K562 (cell line): ENCODE measurements at regions not wholly inside any gene's neighbourhood (a gene's known extent, or its start where the extent isn't known, plus 50 kb on each side); places are given as distances from the start of the nearest gene placed in this dataset.
A peak's percentile ranks its signal among the peaks of the same experiment; 100 is the strongest.

Experiments
- BRD4 ChIP-seq: fragments of 200-600 bp; sonication (generic); IDR thresholded peaks from 2 replicates; pipeline ENCODE4 v1.6.1; 2017; ENCODE audit warnings: inconsistent platforms
- CEBPB ChIP-seq: fragments of 450-650 bp; IDR thresholded peaks from 2 replicates; pipeline ENCODE4 v1.6.1; 2016; ENCODE audit warnings: missing genetic modification characterization, missing compliant biosample characterization
- E2F3 ChIP-seq: fragments of 250-450 bp; sonication (Bioruptor Pico); IDR thresholded peaks from 2 replicates; pipeline ENCODE4 v1.4.0; 2020; ENCODE audit warnings: mild to moderate bottlenecking
- ERF ChIP-seq: fragments of 450-650 bp; formaldehyde crosslinking; IDR thresholded peaks from 2 replicates; pipeline ENCODE4 v1.4.0; 2020; ENCODE audit warnings: mild to moderate bottlenecking, mixed read lengths
- ETS1 ChIP-seq: conservative IDR thresholded peaks from 2 replicates; pipeline ENCODE4 v1.6.1; 2011; ENCODE audit warnings: low read depth, mild to moderate bottlenecking, low read length; ENCODE audit not compliant: control insufficient read depth
- IRF2 ChIP-seq: sonication (generic); formaldehyde crosslinking; IDR thresholded peaks from 2 replicates; pipeline ENCODE4 v1.8.1; 2022; ENCODE audit warnings: mild to moderate bottlenecking, missing genetic modification reagents
- KDM4B ChIP-seq, 2 experiments: fragments of 450-650 bp in 1 of 2; sonication (generic) in 1 of 2; IDR thresholded peaks; 2 replicates each; pipeline ENCODE4 v1.6.1; 2016 to 2017; ENCODE audit warnings: borderline replicate concordance in 2 of 2, antibody characterized with exemption in 1 of 2, low read depth in 1 of 2, mild to moderate bottlenecking in 1 of 2
- MITF ChIP-seq: IDR thresholded peaks from 2 replicates; pipeline ENCODE4 v1.6.1; 2014; ENCODE audit warnings: antibody characterized with exemption
- MTF1 ChIP-seq: fragments of 250-450 bp; sonication (Bioruptor Pico); IDR thresholded peaks from 2 replicates; pipeline ENCODE4 v1.9.0; 2021; ENCODE audit warnings: moderate library complexity, mild to moderate bottlenecking, inconsistent platforms, borderline replicate concordance
- NCOA4 ChIP-seq: fragments of 450-650 bp; IDR thresholded peaks from 2 replicates; pipeline ENCODE4 v1.6.1; 2018; ENCODE audit warnings: mild to moderate bottlenecking; ENCODE audit not compliant: partially characterized antibody
- NR4A1 ChIP-seq, 2 experiments: fragments of 250-450 bp in 1 of 2; fragments of 450-650 bp in 1 of 2; sonication (Bioruptor Pico) in 1 of 2; IDR thresholded peaks; 2 replicates each; pipeline versions ENCODE4 v1.4.0 to v1.6.1; 2016 to 2020; ENCODE audit warnings: mild to moderate bottlenecking in 2 of 2, missing compliant biosample characterization in 1 of 2, missing genetic modification characterization in 1 of 2, moderate library complexity in 1 of 2
- NUFIP1 ChIP-seq: fragments of 450-650 bp; IDR thresholded peaks from 2 replicates; pipeline ENCODE4 v1.6.1; 2018; ENCODE audit not compliant: partially characterized antibody
- POLR2AphosphoS2 ChIP-seq: IDR thresholded peaks from 2 replicates; pipeline ENCODE4 v1.6.1; 2012; ENCODE audit warnings: low read length, improper control_type of control experiment
- POU5F1 ChIP-seq: fragments of 150-350 bp; IDR thresholded peaks from 2 replicates; pipeline ENCODE4 v1.6.1; 2014; ENCODE audit warnings: borderline replicate concordance, low read length, low read depth, mild to moderate bottlenecking; ENCODE audit not compliant: partially characterized antibody
- RB1 ChIP-seq: fragments of 450-650 bp; IDR thresholded peaks from 2 replicates; pipeline ENCODE4 v1.6.1; 2017; ENCODE audit warnings: low read depth, mild to moderate bottlenecking
- SNAPC5 ChIP-seq: fragments of 250-450 bp; sonication (Bioruptor Pico); IDR thresholded peaks from 2 replicates; pipeline ENCODE4 v1.8.0; 2021; ENCODE audit warnings: moderate library complexity, mild to moderate bottlenecking, inconsistent platforms
- TRIM24 ChIP-seq, 2 experiments: fragments of 450-650 bp; IDR thresholded peaks; 2 replicates each; pipeline ENCODE4 v1.6.1; 2016
- XRCC5 ChIP-seq: fragments of 200-400 bp; formaldehyde crosslinking; IDR thresholded peaks from 2 replicates; pipeline ENCODE4 v1.6.1; 2017; ENCODE audit warnings: low read depth, mild to moderate bottlenecking, low read length
- ZFPM2 ChIP-seq: fragments of 250-450 bp; sonication (Bioruptor Pico); IDR thresholded peaks from 2 replicates; pipeline ENCODE4 v1.5.1; 2022; ENCODE audit warnings: mild to moderate bottlenecking
- ZNF347 ChIP-seq: fragments of 450-650 bp; formaldehyde crosslinking; IDR thresholded peaks from 2 replicates; pipeline ENCODE4 v1.4.0; 2020; ENCODE audit warnings: low read depth, mild to moderate bottlenecking, moderate library complexity
- TF ChIP-seq, protein P1 (sequence below), 2 experiments: fragments of 150-350 bp in 1 of 2; IDR thresholded peaks; 2 replicates each; pipeline ENCODE4 v1.6.1; 2012 to 2016; ENCODE audit warnings: low read depth in 2 of 2, low read length in 2 of 2, mild to moderate bottlenecking in 1 of 2, moderate library complexity in 1 of 2
- TF ChIP-seq, protein P2 (sequence below): fragments of 450-650 bp; conservative IDR thresholded peaks from 2 replicates; pipeline ENCODE4 v1.6.1; 2016; ENCODE audit warnings: missing genetic modification characterization, low read depth, mild to moderate bottlenecking, missing compliant biosample characterization, moderate library complexity

DNA sequence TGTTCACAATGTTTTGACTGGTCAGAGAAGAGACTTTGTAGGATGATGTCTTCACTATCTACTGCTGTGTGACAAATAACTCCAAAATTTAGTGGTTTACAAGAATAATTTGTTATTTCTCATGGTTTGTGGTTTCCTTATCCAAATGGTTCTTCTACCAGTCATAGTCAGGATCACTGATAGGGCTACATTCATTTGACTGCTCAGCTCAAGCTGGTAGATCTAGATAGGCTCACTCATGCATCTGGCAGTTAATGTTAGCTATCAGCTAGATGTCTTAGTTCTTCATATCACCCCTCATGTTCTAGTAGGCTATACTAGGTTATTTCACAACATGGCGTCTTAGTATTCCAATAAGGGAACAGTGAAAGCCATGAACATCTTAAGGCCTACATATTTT is 131.0 kb downstream of the ID4 start (continued):
- no peak for TF ChIP-seq KDM4B (IDR thresholded peaks at IDR 0.05; ENCODE audit: borderline replicate concordance in 2 of 2, low read depth in 1 of 2)
- no peak for TF ChIP-seq POU5F1
- TF ChIP-seq ZFPM2 (CRISPR knock-in tag), result no peak
- TF ChIP-seq ETS1, result no peak
- no peak for TF ChIP-seq POLR2AphosphoS2
- no peak for TF ChIP-seq IRF2 (CRISPR knock-in tag)
- no peak for TF ChIP-seq CEBPB (tag)
- TF ChIP-seq RB1, result no peak
- TF ChIP-seq ZNF347 (CRISPR knock-in tag), result no peak
- TF ChIP-seq, protein P1, sequence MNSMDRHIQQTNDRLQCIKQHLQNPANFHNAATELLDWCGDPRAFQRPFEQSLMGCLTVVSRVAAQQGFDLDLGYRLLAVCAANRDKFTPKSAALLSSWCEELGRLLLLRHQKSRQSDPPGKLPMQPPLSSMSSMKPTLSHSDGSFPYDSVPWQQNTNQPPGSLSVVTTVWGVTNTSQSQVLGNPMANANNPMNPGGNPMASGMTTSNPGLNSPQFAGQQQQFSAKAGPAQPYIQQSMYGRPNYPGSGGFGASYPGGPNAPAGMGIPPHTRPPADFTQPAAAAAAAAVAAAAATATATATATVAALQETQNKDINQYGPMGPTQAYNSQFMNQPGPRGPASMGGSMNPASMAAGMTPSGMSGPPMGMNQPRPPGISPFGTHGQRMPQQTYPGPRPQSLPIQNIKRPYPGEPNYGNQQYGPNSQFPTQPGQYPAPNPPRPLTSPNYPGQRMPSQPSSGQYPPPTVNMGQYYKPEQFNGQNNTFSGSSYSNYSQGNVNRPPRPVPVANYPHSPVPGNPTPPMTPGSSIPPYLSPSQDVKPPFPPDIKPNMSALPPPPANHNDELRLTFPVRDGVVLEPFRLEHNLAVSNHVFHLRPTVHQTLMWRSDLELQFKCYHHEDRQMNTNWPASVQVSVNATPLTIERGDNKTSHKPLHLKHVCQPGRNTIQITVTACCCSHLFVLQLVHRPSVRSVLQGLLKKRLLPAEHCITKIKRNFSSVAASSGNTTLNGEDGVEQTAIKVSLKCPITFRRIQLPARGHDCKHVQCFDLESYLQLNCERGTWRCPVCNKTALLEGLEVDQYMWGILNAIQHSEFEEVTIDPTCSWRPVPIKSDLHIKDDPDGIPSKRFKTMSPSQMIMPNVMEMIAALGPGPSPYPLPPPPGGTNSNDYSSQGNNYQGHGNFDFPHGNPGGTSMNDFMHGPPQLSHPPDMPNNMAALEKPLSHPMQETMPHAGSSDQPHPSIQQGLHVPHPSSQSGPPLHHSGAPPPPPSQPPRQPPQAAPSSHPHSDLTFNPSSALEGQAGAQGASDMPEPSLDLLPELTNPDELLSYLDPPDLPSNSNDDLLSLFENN (IDR thresholded peaks at IDR 0.05; ENCODE audit: low read depth in 2 of 2, low read length in 2 of 2), result no peak
- TF ChIP-seq MITF, result no peak
- TF ChIP-seq BRD4, result no peak
- TF ChIP-seq MTF1 (CRISPR knock-in tag), result no peak
- TF ChIP-seq XRCC5, result no peak
- TF ChIP-seq TRIM24 (IDR thresholded peaks at IDR 0.05), result peak; percentile 82 to 83
- no peak for TF ChIP-seq E2F3 (CRISPR knock-in tag)
- TF ChIP-seq NR4A1 (CRISPR knock-in tag; IDR thresholded peaks at IDR 0.05), result no peak
- TF ChIP-seq NR4A1 (tag; IDR thresholded peaks at IDR 0.05), result no peak
- TF ChIP-seq, protein P2, sequence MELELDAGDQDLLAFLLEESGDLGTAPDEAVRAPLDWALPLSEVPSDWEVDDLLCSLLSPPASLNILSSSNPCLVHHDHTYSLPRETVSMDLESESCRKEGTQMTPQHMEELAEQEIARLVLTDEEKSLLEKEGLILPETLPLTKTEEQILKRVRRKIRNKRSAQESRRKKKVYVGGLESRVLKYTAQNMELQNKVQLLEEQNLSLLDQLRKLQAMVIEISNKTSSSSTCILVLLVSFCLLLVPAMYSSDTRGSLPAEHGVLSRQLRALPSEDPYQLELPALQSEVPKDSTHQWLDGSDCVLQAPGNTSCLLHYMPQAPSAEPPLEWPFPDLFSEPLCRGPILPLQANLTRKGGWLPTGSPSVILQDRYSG (tag), result no peak
- no peak for TF ChIP-seq SNAPC5
- TF ChIP-seq NCOA4, result no peak
- no peak for TF ChIP-seq NUFIP1
- no peak for TF ChIP-seq ERF (CRISPR knock-in tag)
